Suprapubic skin (tissue), 4 donors: ENCODE measurements at regions not wholly inside any gene's neighbourhood (a gene's known extent, or its start where the extent isn't known, plus 50 kb on each side); places are given as distances from the start of the nearest gene placed in this dataset.

Experiments used
- DNase-seq, 2 donors: peaks; one replicate each; pipeline ENCODE4 v3.0.0-alpha.2; 2019; ENCODE audit warnings: low spot score in 2 of 2
- H3K27ac ChIP-seq: fragments of 200-600 bp; sonication (generic); one replicate; pipeline ENCODE4 v1.5.1; 2019
- H3K27me3 ChIP-seq: fragments of 200-600 bp; sonication (generic); one replicate; pipeline ENCODE4 v1.5.1; 2019
- H3K36me3 ChIP-seq: fragments of 200-600 bp; sonication (generic); one replicate; pipeline ENCODE4 v1.5.1; 2019
- H3K4me1 ChIP-seq: fragments of 200-600 bp; sonication (generic); one replicate; pipeline ENCODE4 v1.5.1; 2019
- H3K4me3 ChIP-seq: fragments of 200-600 bp; sonication (generic); one replicate; pipeline ENCODE4 v1.5.1; 2019; ENCODE audit warnings: mild to moderate bottlenecking
- H3K9me3 ChIP-seq: fragments of 200-600 bp; sonication (generic); one replicate; pipeline ENCODE4 v1.5.1; 2019
- EP300 ChIP-seq: sonication (generic); formaldehyde crosslinking; IDR thresholded peaks from one replicate; pipeline ENCODE4 v1.6.1; 2017; ENCODE audit warnings: antibody characterized with exemption
- POLR2A ChIP-seq, 2 donors: fragments of 450-650 bp; IDR thresholded peaks; one replicate each; pipeline ENCODE4 v1.6.1; 2017; ENCODE audit warnings: antibody characterized with exemption in 2 of 2, mild to moderate bottlenecking in 2 of 2, moderate library complexity in 2 of 2
- POLR2AphosphoS5 ChIP-seq, 3 donors: sonication (generic); formaldehyde crosslinking; IDR thresholded peaks; one replicate each; pipeline ENCODE4 v1.6.1; 2017; ENCODE audit warnings: antibody characterized with exemption in 3 of 3
- WGBS: methylation state at CpG from one replicate; pipeline ENCODE4 v1.1.5; 2018; 5-methylcytosine and 5-hydroxymethylcytosine counted together
- TF ChIP-seq, protein P1 (sequence below), 2 donors: fragments of 200-600 bp in 1 of 2; fragments of 450-650 bp in 1 of 2; sonication (generic) in 1 of 2; IDR thresholded peaks; one replicate each; pipeline ENCODE4 v1.5.1; 2016 to 2019; ENCODE audit warnings: antibody characterized with exemption in 2 of 2, mild to moderate bottlenecking in 1 of 2, moderate library complexity in 1 of 2

DNA sequence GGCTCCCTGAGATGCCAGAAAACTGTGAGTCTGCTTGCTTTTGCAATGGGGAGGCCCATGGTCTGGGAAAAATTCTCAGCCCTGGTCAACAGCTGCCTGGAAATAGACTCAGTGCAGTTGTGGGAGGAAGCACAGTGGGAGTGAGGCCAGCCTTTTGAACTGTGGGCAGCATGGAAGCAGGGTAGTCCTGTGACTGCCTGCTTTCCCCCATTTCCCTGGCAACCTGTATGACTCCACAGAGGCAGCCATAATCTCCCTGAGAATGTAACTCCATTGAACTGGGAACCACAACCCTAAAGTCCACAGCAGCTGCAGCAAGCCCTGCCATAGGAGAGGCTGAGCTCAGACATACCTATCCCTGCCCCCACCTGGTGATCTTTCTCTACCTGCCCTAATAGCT lies 494.6 kb upstream of the FAT3 start:
- H3K27me3 ChIP-seq = no peaks in the 10 kb centered on the region
- no peak overlapping the region for H3K27ac ChIP-seq
- no peaks in the 10 kb centered on the region for H3K4me1 ChIP-seq
- no peaks in the 10 kb centered on the region for H3K9me3 ChIP-seq
- DNase-seq = no peak
- TF ChIP-seq, protein P1, sequence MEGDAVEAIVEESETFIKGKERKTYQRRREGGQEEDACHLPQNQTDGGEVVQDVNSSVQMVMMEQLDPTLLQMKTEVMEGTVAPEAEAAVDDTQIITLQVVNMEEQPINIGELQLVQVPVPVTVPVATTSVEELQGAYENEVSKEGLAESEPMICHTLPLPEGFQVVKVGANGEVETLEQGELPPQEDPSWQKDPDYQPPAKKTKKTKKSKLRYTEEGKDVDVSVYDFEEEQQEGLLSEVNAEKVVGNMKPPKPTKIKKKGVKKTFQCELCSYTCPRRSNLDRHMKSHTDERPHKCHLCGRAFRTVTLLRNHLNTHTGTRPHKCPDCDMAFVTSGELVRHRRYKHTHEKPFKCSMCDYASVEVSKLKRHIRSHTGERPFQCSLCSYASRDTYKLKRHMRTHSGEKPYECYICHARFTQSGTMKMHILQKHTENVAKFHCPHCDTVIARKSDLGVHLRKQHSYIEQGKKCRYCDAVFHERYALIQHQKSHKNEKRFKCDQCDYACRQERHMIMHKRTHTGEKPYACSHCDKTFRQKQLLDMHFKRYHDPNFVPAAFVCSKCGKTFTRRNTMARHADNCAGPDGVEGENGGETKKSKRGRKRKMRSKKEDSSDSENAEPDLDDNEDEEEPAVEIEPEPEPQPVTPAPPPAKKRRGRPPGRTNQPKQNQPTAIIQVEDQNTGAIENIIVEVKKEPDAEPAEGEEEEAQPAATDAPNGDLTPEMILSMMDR (IDR thresholded peaks at IDR 0.05) = no peak
- no peak for TF ChIP-seq POLR2AphosphoS5 (IDR thresholded peaks at IDR 0.05)
- TF ChIP-seq POLR2A (IDR thresholded peaks at IDR 0.05) = no peak
- no peak for TF ChIP-seq EP300
- H3K36me3 ChIP-seq = no peaks in the 10 kb centered on the region
- no peak overlapping the region for H3K4me3 ChIP-seq

DNA sequence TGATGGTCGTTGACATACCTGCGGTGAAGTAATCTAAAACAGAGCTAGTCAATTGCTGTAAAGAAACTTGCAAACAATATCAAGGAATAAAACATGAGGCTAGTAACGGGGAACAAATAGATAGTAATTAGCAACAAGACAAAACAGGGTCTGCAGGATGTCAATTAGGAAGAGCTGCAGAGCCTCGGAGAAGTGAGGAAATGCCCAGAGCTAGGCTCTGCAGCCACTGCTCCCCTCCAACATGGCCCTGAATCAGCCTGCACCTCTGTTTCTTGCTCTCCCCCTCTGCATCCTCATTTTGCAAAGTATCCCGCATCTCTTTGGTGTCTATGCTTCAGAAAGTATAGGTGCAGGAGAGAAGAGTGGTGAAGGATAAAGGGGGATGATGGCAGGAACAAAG lies 507.4 kb upstream of the FAT3 start:
- Histone ChIP-seq H3K4me3 (no peak overlapping the region), H3K27me3 (no peaks in the 10 kb centered on the region), H3K36me3 (no peaks in the 10 kb centered on the region), H3K9me3 (peaks cover 4% of the 10 kb centered on the region), H3K4me1 (no peaks in the 10 kb centered on the region), H3K27ac (no peak overlapping the region)
- 65% methylated on average over 5 of the region's 5 CpGs for WGBS
- DNase-seq = no peak
- TF ChIP-seq POLR2AphosphoS5 (IDR thresholded peaks at IDR 0.05) = no peak
- no peak for TF ChIP-seq POLR2A (IDR thresholded peaks at IDR 0.05)
- TF ChIP-seq, protein P1 (IDR thresholded peaks at IDR 0.05) = no peak
- TF ChIP-seq EP300 = no peak

DNA sequence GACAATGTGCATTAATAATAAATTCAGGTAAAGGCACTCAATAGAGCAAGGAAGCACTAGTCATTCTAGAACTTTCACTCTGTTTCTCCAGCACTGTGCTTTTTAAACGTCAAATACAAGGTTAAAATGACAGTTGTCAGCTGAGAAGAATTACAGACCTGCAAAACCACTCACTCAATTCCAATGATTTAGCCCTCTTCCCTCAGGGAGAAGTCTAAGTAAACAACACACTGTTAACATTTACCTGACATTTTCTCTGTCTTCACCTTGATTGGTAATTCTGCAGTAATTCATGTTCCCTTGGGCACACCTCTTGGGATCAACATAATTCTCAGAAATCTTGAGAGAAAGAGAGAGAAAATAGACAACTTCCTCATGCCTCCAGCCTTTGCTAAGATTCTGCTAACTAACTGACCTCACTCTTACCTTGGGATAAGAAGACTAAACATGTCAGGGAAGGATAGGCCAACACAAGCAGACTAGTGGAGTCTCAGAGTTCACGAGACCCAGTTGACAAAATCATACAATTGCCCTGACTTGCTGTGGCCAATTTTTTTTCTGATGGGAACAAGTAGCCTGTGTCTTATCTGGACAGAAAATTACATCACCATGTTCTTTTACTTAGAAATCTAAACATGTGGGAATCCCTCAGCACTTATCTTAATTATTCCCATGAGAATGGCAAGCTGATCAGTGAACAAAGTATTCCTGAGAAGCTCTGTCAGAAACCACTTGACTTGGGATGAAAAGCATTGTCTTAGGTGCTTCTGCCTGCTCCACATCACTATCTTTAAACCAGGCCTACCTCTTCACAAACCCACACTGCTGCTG lies 516.8 kb upstream of the FAT3 start:
- TF ChIP-seq POLR2A (IDR thresholded peaks at IDR 0.05) (no peak), EP300 (no peak), POLR2AphosphoS5 (IDR thresholded peaks at IDR 0.05) (no peak)
- TF ChIP-seq, protein P1 (IDR thresholded peaks at IDR 0.05) = no peak
- 49% methylated on average over 2 of the region's 2 CpGs for WGBS
- no peaks in the 10 kb centered on the region for H3K36me3 ChIP-seq
- no peak overlapping the region for H3K4me3 ChIP-seq
- H3K9me3 ChIP-seq = no peaks in the 10 kb centered on the region
- no peaks in the 10 kb centered on the region for H3K4me1 ChIP-seq
- DNase-seq = no peak
- no peak overlapping the region for H3K27ac ChIP-seq
- no peaks in the 10 kb centered on the region for H3K27me3 ChIP-seq

DNA sequence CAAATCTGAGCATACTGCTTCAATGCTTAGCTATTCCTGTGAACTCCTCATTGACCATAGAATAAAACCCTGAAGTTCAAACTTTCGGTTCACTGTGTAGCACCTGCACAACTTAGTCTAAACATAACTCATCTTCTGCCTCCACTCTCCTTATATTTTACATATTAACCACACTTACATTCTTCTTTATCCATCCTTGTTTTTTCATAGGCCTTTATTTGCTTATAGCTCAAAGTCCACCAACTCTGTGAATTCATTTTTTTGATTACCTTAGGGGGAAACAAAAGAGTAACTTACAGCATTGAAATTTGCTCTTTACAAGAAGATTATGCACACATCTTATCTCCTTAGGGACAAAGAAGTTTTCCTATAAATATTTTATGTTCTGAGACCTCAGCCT lies 521.6 kb upstream of the FAT3 start:
- H3K36me3 ChIP-seq = no peaks in the 10 kb centered on the region
- whole genome bisulfite sequencing = 89% methylated on average over 1 of the region's 1 CpG
- H3K27me3 ChIP-seq = no peaks in the 10 kb centered on the region
- no peaks in the 10 kb centered on the region for H3K4me1 ChIP-seq
- H3K4me3 ChIP-seq = no peak overlapping the region
- H3K27ac ChIP-seq = no peak overlapping the region
- TF ChIP-seq POLR2AphosphoS5 (IDR thresholded peaks at IDR 0.05) (no peak), EP300 (no peak), POLR2A (IDR thresholded peaks at IDR 0.05) (no peak)
- TF ChIP-seq, protein P1 (IDR thresholded peaks at IDR 0.05) = no peak
- H3K9me3 ChIP-seq = no peaks in the 10 kb centered on the region
- no peak for DNase-seq

DNA sequence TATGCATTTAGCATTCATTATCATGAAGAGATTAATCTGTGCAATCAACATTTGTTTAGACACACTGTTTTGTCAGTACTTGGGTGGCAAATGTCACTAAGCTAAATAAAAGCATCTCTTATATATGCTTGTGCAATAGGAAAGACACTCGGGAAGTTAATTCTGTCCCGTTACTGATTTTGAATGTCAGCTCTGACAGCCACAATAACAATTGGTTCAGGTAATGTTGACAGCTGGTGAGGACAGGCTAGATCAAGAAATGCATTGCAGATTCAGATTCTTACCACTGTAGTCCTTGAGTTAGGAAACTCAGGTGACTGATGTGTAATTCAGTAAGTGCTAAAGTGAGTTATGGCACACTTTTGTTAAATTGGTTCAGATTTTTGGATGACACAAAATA lies 523.8 kb upstream of the FAT3 start:
- Histone ChIP-seq H3K4me1 (no peaks in the 10 kb centered on the region), H3K27ac (no peak overlapping the region), H3K27me3 (no peaks in the 10 kb centered on the region), H3K4me3 (no peak overlapping the region), H3K9me3 (no peaks in the 10 kb centered on the region), H3K36me3 (no peaks in the 10 kb centered on the region)
- DNase-seq = no peak
- TF ChIP-seq EP300 (no peak), POLR2A (IDR thresholded peaks at IDR 0.05) (no peak), POLR2AphosphoS5 (IDR thresholded peaks at IDR 0.05) (no peak)
- TF ChIP-seq, protein P1 (IDR thresholded peaks at IDR 0.05) = no peak
- WGBS = 60% methylated on average over 2 of the region's 2 CpGs
